Naive B cell (primary cell): ENCODE measurements at regions not wholly inside any gene's neighbourhood (a gene's known extent, or its start where the extent isn't known, plus 50 kb on each side); places are given as distances from the start of the nearest gene placed in this dataset.
"Not testable (repeated sequence)": the region's sequence is repeated elsewhere in the genome, so short reads cannot be mapped to it uniquely, and the experiment has no call there.

ENCODE experiments used
- ATAC-seq, 2 donors: fragments of 150-1000 bp; cut with Tn5 transposase; 2 replicates each; pipeline ENCODE4 v1.10.0; 2021; ENCODE audit warnings: low read depth in 2 of 2, mild to moderate bottlenecking in 2 of 2, moderate library complexity in 2 of 2
- DNase-seq: peaks from one replicate; pipeline ENCODE4 v3.0.0; 2022
- H3K27ac Mint-ChIP-seq, 6 donors: one replicate each; pipeline ENCODE4 v1.8.0; 2020 to 2022; ENCODE audit warnings: mild to moderate bottlenecking in 6 of 6, mixed read lengths in 6 of 6, moderate library complexity in 5 of 6, inconsistent platforms in 2 of 6
- H3K27me3 Mint-ChIP-seq, 3 donors: one replicate each; pipeline ENCODE4 v1.8.0; 2021 to 2022; ENCODE audit warnings: mixed read lengths in 3 of 3, mild to moderate bottlenecking in 1 of 3
- H3K36me3 Mint-ChIP-seq, 2 donors: one replicate each; pipeline ENCODE4 v1.8.0; 2020 to 2022; ENCODE audit warnings: mixed read lengths in 2 of 2, inconsistent platforms in 1 of 2, mild to moderate bottlenecking in 1 of 2
- H3K4me1 Mint-ChIP-seq, 3 donors: one replicate each; pipeline ENCODE4 v1.8.0; 2020 to 2022; ENCODE audit warnings: mixed read lengths in 3 of 3, inconsistent platforms in 1 of 3, mild to moderate bottlenecking in 1 of 3, moderate library complexity in 1 of 3
- H3K4me3 Mint-ChIP-seq, 8 donors: one replicate each; pipeline ENCODE4 v1.8.0; 2020 to 2022; ENCODE audit warnings: mild to moderate bottlenecking in 8 of 8, mixed read lengths in 8 of 8, moderate library complexity in 8 of 8, inconsistent platforms in 2 of 8
- H3K9me3 Mint-ChIP-seq, 7 donors: one replicate each; pipeline ENCODE4 v1.8.0; 2020 to 2022; ENCODE audit warnings: mixed read lengths in 7 of 7, mild to moderate bottlenecking in 5 of 7, inconsistent platforms in 2 of 7, moderate library complexity in 1 of 7

DNA sequence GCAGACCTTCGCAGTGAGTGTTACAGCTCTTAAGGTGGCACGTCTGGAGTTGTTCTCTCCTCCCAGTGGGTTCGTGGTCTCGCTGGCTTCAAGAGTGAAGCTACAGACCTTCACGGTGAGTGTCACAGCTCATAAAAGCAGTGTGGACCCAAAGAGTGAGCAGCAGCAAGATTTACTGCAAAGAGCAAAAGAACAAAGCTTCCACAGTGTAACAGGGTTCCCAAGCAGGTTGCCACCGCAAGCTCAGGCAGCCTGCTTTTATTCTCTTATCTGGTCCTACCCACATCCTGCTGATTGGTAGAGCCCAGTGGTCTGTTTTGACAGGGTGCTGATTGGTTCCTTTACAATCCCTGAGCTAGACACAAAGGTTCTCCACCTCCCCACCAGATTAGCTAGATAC is 886.1 kb downstream of the KCNT2 start:
- not testable (repeated sequence) for H3K27me3 Mint-ChIP-seq, H3K4me1 Mint-ChIP-seq, H3K36me3 Mint-ChIP-seq, H3K9me3 Mint-ChIP-seq, ATAC-seq, DNase-seq, H3K27ac Mint-ChIP-seq, H3K4me3 Mint-ChIP-seq

DNA sequence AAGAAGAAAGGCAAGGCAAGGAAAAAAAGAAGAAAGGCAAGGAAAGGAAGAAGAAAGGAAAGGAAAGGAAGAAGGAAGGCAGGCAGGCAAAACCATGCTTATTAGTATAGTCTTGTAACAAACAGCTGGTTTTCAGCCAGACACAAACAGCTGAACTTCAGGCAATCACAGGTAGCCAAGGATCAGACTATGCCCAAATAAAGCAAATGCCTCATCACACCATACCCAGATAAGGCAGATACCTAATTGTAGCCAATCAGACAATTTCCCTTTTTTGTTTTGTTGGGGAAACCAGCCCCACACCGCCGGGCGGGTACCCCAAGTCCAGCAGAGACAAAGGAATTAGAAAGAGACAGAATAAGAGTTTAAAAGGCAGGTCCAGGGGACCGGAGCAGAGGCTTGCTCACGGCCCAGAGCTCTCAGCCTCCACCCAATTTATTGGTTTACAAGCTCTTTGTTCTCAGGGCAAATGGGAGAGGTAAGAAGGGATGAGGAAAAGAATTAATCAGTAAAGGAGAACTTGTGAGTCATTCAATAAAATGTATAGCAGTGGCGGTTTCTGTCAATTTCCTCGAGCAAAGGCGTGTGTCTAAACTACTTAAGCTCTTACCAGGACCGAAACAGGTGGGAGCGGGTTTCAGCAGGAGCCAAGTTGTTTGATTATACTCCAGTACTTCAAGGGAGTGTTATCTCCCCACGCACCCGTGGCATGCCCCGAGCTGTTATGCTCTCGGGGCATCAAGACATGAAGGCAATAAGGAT is 886.8 kb downstream of the KCNT2 start:
- H3K9me3 Mint-ChIP-seq, result peaks cover 0 to 3% (median 0%) of the 10 kb centered on the region in 7 donors
- H3K4me3 Mint-ChIP-seq, result peak overlapping the region in 1 of 8 donors; percentile 31
- DNase-seq (no peak), ATAC-seq (no peak)
- peak overlapping the region in 2 of 6 donors; percentile 18 to 55 for H3K27ac Mint-ChIP-seq
- no peaks in the 10 kb centered on the region for H3K27me3 Mint-ChIP-seq
- H3K36me3 Mint-ChIP-seq, result no peaks in the 10 kb centered on the region
- H3K4me1 Mint-ChIP-seq, result no peaks in the 10 kb centered on the region

DNA sequence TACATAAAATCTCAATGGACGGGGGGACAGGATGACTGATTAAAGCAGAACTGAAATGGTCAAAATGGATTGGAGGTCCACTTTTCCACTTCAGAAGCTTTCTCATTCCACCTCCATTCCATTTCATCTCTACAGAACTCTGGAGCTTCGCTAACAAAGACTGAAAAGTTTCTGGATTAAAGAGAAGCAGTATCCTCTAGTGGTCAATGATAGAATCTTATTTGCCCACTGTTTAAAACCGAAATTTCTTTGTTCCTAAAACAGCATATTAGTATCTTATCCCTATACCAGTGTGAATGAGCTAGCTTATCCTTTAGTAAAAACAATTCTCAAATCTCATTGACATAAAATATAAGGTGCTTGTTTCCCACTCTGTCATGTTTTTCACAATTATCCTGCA is 890.6 kb downstream of the KCNT2 start:
- Mint-ChIP-seq H3K9me3 (no peaks in the 10 kb centered on the region), H3K27me3 (no peaks in the 10 kb centered on the region), H3K27ac (no peak overlapping the region), H3K4me3 (no peak overlapping the region), H3K4me1 (no peaks in the 10 kb centered on the region), H3K36me3 (no peaks in the 10 kb centered on the region)
- ATAC-seq (no peak), DNase-seq (no peak)

DNA sequence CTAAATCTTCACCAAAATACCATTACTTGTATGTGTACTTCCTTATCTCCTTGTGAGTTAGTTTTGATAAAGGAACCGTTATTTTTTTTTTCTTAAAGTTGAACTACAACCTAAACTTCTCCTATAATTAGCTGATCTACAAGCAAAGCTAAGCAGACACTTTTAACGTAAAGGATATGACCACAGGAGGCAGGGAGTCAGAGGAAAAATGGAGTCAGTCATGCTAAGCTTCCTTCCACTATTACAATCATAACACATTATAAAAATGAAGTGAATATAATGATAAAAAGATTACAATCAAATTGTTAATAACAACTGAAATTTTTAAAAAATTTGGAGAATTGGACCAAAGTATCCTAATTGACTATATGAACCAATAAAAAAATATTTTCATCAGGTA is 892.6 kb downstream of the KCNT2 start:
- ATAC-seq (no peak), DNase-seq (no peak)
- H3K4me3 Mint-ChIP-seq, result no peak overlapping the region
- no peak overlapping the region for H3K27ac Mint-ChIP-seq
- H3K4me1 Mint-ChIP-seq, result no peaks in the 10 kb centered on the region
- H3K9me3 Mint-ChIP-seq, result no peaks in the 10 kb centered on the region
- H3K27me3 Mint-ChIP-seq, result no peaks in the 10 kb centered on the region
- H3K36me3 Mint-ChIP-seq, result no peaks in the 10 kb centered on the region

DNA sequence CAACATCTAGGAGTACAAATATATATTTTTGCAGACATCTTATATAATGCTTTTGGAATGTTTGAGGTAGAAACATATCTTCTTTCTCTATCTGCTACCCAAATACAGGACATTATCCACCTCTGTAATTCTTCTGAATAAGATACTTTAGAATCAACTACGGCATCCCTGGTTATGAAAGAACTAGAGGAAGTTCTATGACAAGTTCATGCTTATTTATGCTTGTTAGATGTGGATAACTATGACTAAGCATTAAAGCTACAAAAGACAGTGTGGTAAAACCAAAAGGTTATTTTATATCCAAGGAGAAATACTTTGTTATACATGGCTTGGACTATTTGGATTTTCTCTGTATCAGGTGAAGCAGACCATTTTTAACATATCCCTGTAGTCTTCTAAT is 894.0 kb downstream of the KCNT2 start:
- no peaks in the 10 kb centered on the region for H3K27me3 Mint-ChIP-seq
- H3K4me1 Mint-ChIP-seq, result no peaks in the 10 kb centered on the region
- H3K9me3 Mint-ChIP-seq, result no peaks in the 10 kb centered on the region
- no peak for ATAC-seq
- no peaks in the 10 kb centered on the region for H3K36me3 Mint-ChIP-seq
- H3K4me3 Mint-ChIP-seq, result no peak overlapping the region
- H3K27ac Mint-ChIP-seq, result no peak overlapping the region
- DNase-seq, result no peak

DNA sequence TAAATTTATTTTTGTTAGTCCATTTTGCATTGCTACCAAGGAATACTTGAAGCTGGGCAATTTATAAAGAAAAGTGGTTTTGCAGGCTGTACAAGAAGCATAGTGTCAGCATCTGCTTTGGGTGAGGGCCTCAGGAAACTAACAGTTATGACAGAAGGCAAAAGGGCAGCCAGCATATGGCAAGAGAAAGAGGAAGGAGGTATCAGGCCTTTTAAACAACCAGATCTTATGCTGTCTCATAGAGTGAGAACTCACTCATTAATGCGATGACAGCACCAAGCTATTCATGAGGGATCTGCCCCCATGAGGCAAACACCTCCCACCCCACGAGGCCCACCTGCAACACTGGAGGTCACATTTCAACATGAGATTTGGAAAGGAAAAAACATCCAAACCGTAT is 898.4 kb downstream of the KCNT2 start:
- Mint-ChIP-seq H3K4me1 (no peaks in the 10 kb centered on the region), H3K4me3 (no peak overlapping the region), H3K27me3 (no peaks in the 10 kb centered on the region), H3K27ac (peak overlapping the region in 1 of 6 donors; percentile 63), H3K36me3 (no peaks in the 10 kb centered on the region), H3K9me3 (no peaks in the 10 kb centered on the region)
- no peak for DNase-seq
- no peak for ATAC-seq

DNA sequence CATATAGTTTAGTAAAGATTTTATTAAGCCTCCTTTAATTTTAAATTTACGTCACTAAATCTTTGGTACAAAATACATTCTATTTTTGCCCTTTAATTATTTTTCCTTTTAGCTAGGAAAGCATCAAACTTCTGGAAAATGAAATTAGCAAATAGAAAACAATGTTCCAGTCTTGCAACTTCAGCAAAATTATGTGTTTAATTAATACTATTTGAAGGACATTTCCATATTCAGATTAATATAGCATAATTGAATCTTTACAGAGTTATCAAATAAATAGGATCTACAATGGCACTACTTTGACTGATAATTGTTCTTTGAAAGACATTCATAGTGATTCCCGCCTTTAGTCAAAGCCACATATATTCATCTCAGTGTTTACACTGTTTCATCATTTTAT is 904.2 kb downstream of the KCNT2 start:
- Mint-ChIP-seq H3K27me3 (no peaks in the 10 kb centered on the region), H3K36me3 (no peaks in the 10 kb centered on the region), H3K4me3 (no peak overlapping the region), H3K27ac (no peak overlapping the region), H3K9me3 (no peaks in the 10 kb centered on the region), H3K4me1 (no peaks in the 10 kb centered on the region)
- DNase-seq (no peak), ATAC-seq (no peak)

DNA sequence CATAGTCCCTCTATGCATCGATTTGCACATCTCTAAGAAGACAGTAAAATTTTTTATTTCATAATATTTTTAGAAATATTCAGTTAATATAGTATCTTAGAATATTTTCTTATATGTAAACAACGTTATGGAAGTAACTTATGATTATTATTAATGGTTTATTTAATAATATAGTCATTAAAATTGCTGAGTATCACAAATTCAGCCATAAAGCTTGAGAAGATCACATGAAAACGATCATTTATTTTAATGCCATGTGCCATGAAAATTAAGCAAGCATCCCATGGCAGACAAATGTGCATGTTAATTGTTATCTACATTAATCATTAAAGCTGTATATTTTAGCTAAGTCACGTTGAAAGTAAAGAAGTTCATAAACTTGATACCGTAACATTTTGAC is 907.1 kb downstream of the KCNT2 start:
- ATAC-seq (no peak), DNase-seq (no peak)
- Mint-ChIP-seq H3K4me3 (no peak overlapping the region), H3K27me3 (no peaks in the 10 kb centered on the region), H3K27ac (no peak overlapping the region), H3K36me3 (no peaks in the 10 kb centered on the region), H3K4me1 (no peaks in the 10 kb centered on the region), H3K9me3 (no peaks in the 10 kb centered on the region)

DNA sequence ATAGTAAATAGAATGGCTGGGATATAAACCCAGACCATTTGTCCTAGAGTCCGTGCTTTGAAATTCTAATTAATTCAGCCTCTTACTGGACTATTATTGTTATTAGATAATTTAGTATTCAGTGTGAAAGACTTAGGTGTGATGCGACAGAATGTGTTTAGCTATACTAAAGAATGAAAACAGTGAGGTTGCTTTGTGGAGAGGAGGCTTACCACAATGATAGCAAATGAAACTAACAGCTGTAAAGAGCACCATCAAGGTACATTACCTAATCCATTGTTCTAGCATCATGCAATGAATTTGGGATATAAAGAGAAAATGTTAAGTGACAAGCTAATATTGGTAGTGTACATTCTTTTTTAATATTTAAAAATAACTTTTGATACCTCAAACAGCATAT is 911.1 kb downstream of the KCNT2 start:
- Mint-ChIP-seq H3K27me3 (no peaks in the 10 kb centered on the region), H3K9me3 (no peaks in the 10 kb centered on the region), H3K4me1 (no peaks in the 10 kb centered on the region), H3K27ac (no peak overlapping the region), H3K36me3 (no peaks in the 10 kb centered on the region), H3K4me3 (no peak overlapping the region)
- DNase-seq, result no peak
- no peak for ATAC-seq

DNA sequence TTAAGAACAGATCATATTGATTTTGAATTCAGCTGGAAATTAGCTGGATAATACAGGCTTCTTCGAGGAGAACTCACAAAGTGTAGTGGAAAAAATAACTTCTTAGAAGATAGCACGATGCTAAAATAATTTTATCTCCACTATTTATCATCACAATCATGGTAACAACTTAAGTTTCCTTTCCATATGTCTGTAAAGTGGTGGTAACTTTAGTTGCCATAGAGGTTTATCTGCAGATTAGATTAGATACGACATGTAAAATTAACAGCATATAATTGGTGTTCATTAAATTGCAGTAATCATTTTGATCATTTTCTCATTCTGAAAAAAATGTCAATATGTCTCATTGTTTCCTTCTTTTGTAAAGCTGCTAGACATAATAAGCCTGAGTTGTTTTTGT is 921.5 kb downstream of the KCNT2 start:
- Mint-ChIP-seq H3K4me3 (no peak overlapping the region), H3K4me1 (no peaks in the 10 kb centered on the region), H3K36me3 (no peaks in the 10 kb centered on the region), H3K9me3 (no peaks in the 10 kb centered on the region), H3K27me3 (no peaks in the 10 kb centered on the region), H3K27ac (no peak overlapping the region)
- DNase-seq, result no peak
- no peak for ATAC-seq

DNA sequence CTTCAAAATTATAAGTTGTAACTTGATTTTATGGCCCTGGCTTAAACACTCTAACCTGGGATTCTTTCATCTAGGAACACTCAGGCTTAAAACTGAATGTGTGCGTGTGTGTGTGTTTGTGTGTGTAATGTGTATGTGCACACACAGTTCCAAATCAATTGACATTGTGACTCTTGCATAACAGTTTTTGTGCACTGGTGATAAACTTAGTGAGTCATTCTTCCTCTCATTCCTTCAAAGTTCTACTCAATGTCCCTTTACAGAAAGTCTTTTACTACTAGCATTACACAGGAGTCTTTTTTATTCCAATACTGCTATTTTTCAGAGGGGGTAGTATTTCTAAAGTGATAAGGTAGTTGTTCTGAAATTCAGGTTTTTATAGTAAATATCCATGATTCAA is 943.6 kb downstream of the KCNT2 start:
- H3K4me3 Mint-ChIP-seq, result no peak overlapping the region
- no peaks in the 10 kb centered on the region for H3K36me3 Mint-ChIP-seq
- H3K27me3 Mint-ChIP-seq, result no peaks in the 10 kb centered on the region
- H3K27ac Mint-ChIP-seq, result no peak overlapping the region
- H3K9me3 Mint-ChIP-seq, result peaks cover 0 to 6% (median 0%) of the 10 kb centered on the region in 7 donors
- DNase-seq (no peak), ATAC-seq (no peak)
- H3K4me1 Mint-ChIP-seq, result no peaks in the 10 kb centered on the region

DNA sequence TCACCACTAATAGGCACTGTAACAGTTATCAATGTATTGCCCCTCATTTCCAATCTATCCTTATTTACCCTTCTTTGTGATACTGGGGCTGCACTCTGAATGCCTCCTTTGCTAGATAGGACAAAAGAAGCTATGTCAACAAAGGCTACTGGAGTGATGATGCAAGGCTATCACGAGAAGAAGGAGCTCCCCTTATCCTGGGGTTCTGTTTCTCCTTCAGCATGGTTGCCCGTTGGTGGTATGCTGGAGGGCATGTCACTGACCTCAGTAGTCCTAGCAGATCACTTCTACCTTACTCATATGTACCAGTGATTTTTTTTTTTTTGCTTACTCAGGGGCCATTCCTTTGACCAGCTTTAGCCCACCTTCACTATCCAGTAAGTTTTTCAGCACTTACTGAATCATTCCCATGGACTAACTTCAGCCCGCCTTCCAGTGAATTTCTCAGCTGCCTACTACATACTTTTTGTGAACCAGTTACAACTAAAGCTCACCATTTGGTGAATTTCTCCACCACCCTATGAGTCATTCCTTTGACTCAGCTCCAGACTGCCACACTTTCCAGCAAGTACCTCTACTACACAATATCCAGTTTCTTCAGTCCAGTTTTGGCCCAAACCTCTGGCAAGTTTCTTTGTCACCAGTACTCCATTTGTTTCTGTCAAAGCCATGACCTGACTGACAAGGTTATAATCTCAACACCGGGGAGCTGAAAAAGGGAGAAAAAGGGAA is 944.5 kb downstream of the KCNT2 start:
- no peak for ATAC-seq
- no peaks in the 10 kb centered on the region for H3K4me1 Mint-ChIP-seq

DNA sequence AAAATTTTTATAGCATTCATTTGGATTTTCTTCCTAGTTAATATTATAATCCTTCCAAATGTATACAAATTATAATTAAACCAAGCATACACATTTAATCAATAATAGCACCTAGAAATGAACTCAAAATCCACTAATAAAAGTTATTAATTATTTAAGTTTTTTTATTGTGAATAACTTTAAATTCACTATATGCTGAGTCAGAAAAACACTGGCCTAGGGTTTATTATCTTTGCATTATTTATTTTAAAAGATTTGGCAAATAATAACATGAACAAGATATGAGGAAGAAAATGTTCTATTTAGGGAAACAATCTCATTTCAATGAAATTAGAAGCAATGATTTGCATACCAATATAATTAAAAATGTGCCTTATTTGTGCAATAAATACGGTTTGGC is 951.5 kb downstream of the KCNT2 start:
- Mint-ChIP-seq H3K4me3 (no peak overlapping the region), H3K9me3 (peaks cover 0 to 4% (median 0%) of the 10 kb centered on the region in 7 donors), H3K36me3 (no peaks in the 10 kb centered on the region), H3K4me1 (no peaks in the 10 kb centered on the region), H3K27me3 (no peaks in the 10 kb centered on the region), H3K27ac (no peak overlapping the region)
- no peak for DNase-seq
- ATAC-seq, result no peak

More for the DNA sequence above, 944.5 kb downstream of the KCNT2 start:
- DNase-seq, result no peak
- Mint-ChIP-seq H3K9me3 (peaks cover 0 to 4% (median 0%) of the 10 kb centered on the region in 7 donors), H3K4me3 (no peak overlapping the region), H3K27me3 (no peaks in the 10 kb centered on the region), H3K36me3 (no peaks in the 10 kb centered on the region), H3K27ac (no peak overlapping the region)

DNA sequence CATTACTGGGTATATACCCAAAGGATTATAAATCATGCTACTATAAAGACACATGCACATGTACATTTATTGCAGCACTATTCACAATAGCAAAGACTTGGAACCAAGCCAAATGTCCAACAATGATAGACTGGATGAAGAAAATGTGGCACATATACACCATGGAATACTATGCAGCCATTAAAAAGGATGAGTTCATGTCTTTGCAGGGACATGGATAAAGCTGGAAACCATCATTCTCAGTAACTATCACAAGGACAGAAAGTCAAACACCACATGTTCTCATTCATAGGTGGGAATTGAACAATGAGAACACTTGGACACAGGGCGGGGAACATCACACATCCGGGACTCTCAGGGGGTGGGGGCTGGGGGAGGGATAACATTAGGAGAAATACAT is 959.4 kb downstream of the KCNT2 start:
- not testable (repeated sequence) for H3K27me3 Mint-ChIP-seq, H3K27ac Mint-ChIP-seq, H3K4me1 Mint-ChIP-seq, ATAC-seq, H3K36me3 Mint-ChIP-seq, H3K4me3 Mint-ChIP-seq, DNase-seq
- peaks cover 4 to 16% (median 13%) of the 10 kb centered on the region in 7 donors for H3K9me3 Mint-ChIP-seq
